Panc1 (cell line): ENCODE measurements at regions not wholly inside any gene's neighbourhood (a gene's known extent, or its start where the extent isn't known, plus 50 kb on each side); places are given as distances from the start of the nearest gene placed in this dataset.

Experiments used
- ATAC-seq: fragments of 200-7000 bp; cut with Tn5 transposase; 2 replicates; pipeline ENCODE4 v1.9.1; 2020; ENCODE audit warnings: mild to moderate bottlenecking, moderate library complexity
- BruUV-seq: library from RNA; stranded (reverse); fragments of 400-500 nt; replicated peaks from 2 replicates; lab custom pipeline; 2021; lab: Mats Ljungman, UMichigan
- CTCF ChIA-PET: fragments of 300-600 bp; sonication (Branson Sonifier 250); formaldehyde crosslinking; loops from one replicate; lab custom pipeline; 2022; ENCODE audit warnings: antibody characterized with exemption; lab: Charles Lee
- POLR2A ChIA-PET: fragments of 300-600 bp; sonication (Branson Sonifier 250); formaldehyde crosslinking; loops from one replicate; lab custom pipeline; 2022; ENCODE audit warnings: antibody characterized with exemption; lab: Charles Lee
- DNase-seq: peaks from one replicate; pipeline ENCODE4 v3.0.0-alpha.2; 2010; ENCODE audit warnings: low read depth, low spot score
- H3K27ac ChIP-seq: 2 replicates; pipeline ENCODE4 v1.5.1; 2011; ENCODE audit warnings: mild to moderate bottlenecking, low read length, inconsistent platforms
- H3K27me3 ChIP-seq: fragments of 200-500 bp; sonication (Bioruptor generic); 2 replicates; pipeline ENCODE4 v1.6.0; 2014; ENCODE audit warnings: low read length, inconsistent platforms; ENCODE audit not compliant: control insufficient read depth, insufficient read depth
- H3K36me3 ChIP-seq: fragments of 200-500 bp; sonication (Bioruptor generic); 2 replicates; pipeline ENCODE4 v1.5.1; 2014; ENCODE audit warnings: inconsistent platforms, mild to moderate bottlenecking, low read length, moderate library complexity; ENCODE audit not compliant: control insufficient read depth, insufficient read depth
- H3K4me1 ChIP-seq: 2 replicates; pipeline ENCODE4 v1.5.1; 2011; ENCODE audit warnings: inconsistent platforms, mild to moderate bottlenecking, low read length, moderate library complexity; ENCODE audit not compliant: control insufficient read depth, insufficient read depth
- H3K4me3 ChIP-seq, 2 experiments: 2 replicates each; pipeline ENCODE4 v1.5.1; 2011 to 2012; ENCODE audit warnings: low read depth in 2 of 2, low read length in 2 of 2, mild to moderate bottlenecking in 2 of 2, inconsistent platforms in 1 of 2, moderate library complexity in 1 of 2
- H3K9me3 ChIP-seq: fragments of 200-500 bp; sonication (Bioruptor generic); 2 replicates; pipeline ENCODE4 v1.5.1; 2014; ENCODE audit warnings: low read depth, mild to moderate bottlenecking, inconsistent platforms, low read length, moderate library complexity; ENCODE audit not compliant: control insufficient read depth, insufficient read depth
- CTCF ChIP-seq: fragments of 450-650 bp; IDR thresholded peaks from 2 replicates; pipeline ENCODE4 v1.5.1; 2017; ENCODE audit warnings: mild to moderate bottlenecking
- POLR2AphosphoS5 ChIP-seq: IDR thresholded peaks from 2 replicates; pipeline ENCODE4 v1.6.1; 2012; ENCODE audit warnings: mild to moderate bottlenecking, low read depth, low read length, moderate library complexity
- REST ChIP-seq, 2 experiments: IDR thresholded peaks; 2 replicates each; pipeline ENCODE4 v1.6.1; 2011 to 2012; ENCODE audit warnings: low read depth in 2 of 2, control low read depth in 1 of 2, low read length in 1 of 2, mild to moderate bottlenecking in 1 of 2, moderate library complexity in 1 of 2; ENCODE audit not compliant: insufficient read depth in 1 of 2
- SIN3A ChIP-seq: IDR thresholded peaks from 2 replicates; pipeline ENCODE4 v1.6.1; 2012; ENCODE audit warnings: low read depth, mild to moderate bottlenecking, low read length, moderate library complexity, borderline replicate concordance; ENCODE audit not compliant: insufficient read depth
- TCF7L2 ChIP-seq: IDR thresholded peaks from 2 replicates; pipeline ENCODE4 v1.6.1; 2011; ENCODE audit warnings: mild to moderate bottlenecking, low read depth, low read length, inconsistent platforms
- in situ Hi-C: cut with HindIII; loops from 2 replicates; pipeline ENCODE4 v1.10.0; 2016; ENCODE audit warnings: low sequenced_read_pairs, low pct_unique_long_range_greater_than_20kb
- intact Hi-C: fragments of 100-400 bp; cut with micrococcal nuclease; formaldehyde crosslinking; loops from one replicate; pipeline ENCODE4 v1.10.0; 2022; ENCODE audit not compliant: unreplicated experiment

DNA sequence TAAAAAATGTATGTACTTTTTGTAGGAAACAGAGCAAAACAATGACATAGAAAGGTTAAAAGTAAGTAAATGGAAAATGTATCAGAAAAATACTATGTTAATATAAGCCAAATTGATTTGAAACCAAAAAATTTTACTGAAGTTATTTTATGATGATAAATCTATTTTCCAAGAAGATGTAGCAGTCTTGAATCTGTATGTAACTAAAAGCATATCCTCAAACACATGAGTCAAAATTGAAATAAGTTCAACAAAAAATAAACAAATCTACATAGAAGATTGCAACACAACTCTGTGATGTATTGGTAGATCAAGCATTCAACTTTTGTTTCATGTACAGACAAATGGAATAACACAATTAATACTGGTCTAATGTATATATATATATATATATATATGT, 450.0 kb downstream of the SPRY1 start:
- in situ Hi-C loops (no loop called here), intact Hi-C loops (no loop called here)
- ChIA-PET POLR2A (no interaction called here), CTCF (no interaction called here)
- DNase-seq (no peak), ATAC-seq (no peak)
- Histone ChIP-seq H3K27me3 (no peaks in the 10 kb centered on the region), H3K27ac (no peak overlapping the region; the same call in 1 of the 2 replicates), H3K4me1 (peaks cover 6% of the 10 kb centered on the region; the same call in 1 of the 2 replicates), H3K4me3 (no peak overlapping the region), H3K36me3 (no peaks in the 10 kb centered on the region), H3K9me3 (no peaks in the 10 kb centered on the region)
- TF ChIP-seq TCF7L2: no peak
- no peak for TF ChIP-seq SIN3A
- TF ChIP-seq POLR2AphosphoS5: no peak
- no peak for TF ChIP-seq REST (IDR thresholded peaks at IDR 0.05; ENCODE audit: insufficient read depth in 1 of 2, low read depth in 2 of 2, low read length in 1 of 2)
- no peak for TF ChIP-seq CTCF
- no TSS peak for BruUV-seq

- intact Hi-C loops (no loop called here), in situ Hi-C loops (no loop called here)
- DNase-seq: no peak
- H3K4me1 ChIP-seq: peaks cover 6% of the 10 kb centered on the region; the same call in 1 of the 2 replicates
- H3K27me3 ChIP-seq: no peaks in the 10 kb centered on the region
- no peak for ATAC-seq
- H3K27ac ChIP-seq: peak overlapping the region; percentile 70; the same call in 1 of the 2 replicates
- no peaks in the 10 kb centered on the region for H3K9me3 ChIP-seq
- no peak for TF ChIP-seq TCF7L2
- no peak for TF ChIP-seq POLR2AphosphoS5
- no peak for TF ChIP-seq SIN3A
- TF ChIP-seq CTCF: no peak
- TF ChIP-seq REST (IDR thresholded peaks at IDR 0.05; ENCODE audit: insufficient read depth in 1 of 2, low read depth in 2 of 2, low read length in 1 of 2): no peak
- ChIA-PET POLR2A (no interaction called here), CTCF (no interaction called here)
- no peaks in the 10 kb centered on the region for H3K36me3 ChIP-seq
- BruUV-seq: no TSS peak
- no peak overlapping the region for H3K4me3 ChIP-seq
Observed at GRCh38 chr4:123848606-123849005, 452.0 kb downstream of the SPRY1 start.
